HG03095 (cell line): ENCODE measurements at regions not wholly inside any gene's neighbourhood (a gene's known extent, or its start where the extent isn't known, plus 50 kb on each side); places are given as distances from the start of the nearest gene placed in this dataset.
"Not testable (repeated sequence)": the region's sequence is repeated elsewhere in the genome, so short reads cannot be mapped to it uniquely, and the experiment has no call there.

Experiments used
- ATAC-seq: cut with Tn5 transposase; IDR thresholded peaks from one replicate; pipeline ENCODE4 v1.9.1; 2021; ENCODE audit warnings: moderate library complexity; ENCODE audit not compliant: unreplicated experiment

DNA sequence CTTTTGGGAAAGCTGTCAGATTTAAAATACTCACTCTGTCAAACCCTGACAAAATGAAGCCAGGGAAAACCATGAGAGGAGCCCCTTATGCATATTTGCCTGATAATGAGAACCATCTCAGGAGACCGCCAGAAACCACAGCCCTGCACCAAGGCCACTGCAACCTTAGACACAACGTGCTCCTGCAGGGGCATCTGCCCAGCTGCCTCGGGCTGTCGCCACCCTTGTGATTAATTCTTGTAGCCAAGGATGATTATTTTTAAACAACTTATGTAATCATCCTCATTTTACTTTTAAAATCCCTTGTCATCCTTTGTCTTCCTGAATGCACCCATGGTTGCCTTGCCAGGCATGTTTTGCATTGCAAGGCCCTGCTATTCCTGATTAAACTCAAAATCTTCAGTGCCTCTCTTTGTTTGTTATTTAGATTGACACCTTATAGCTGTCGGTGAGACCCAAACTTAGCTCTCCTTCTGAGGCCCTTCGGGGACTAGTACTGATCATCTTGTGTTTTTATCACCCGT is 766.4 kb upstream of the TMEM132C start:
- no peak for ATAC-seq

GRCh38 chr12:127501916-127502315 is 765.1 kb upstream of the TMEM132C start:
- ATAC-seq: no peak

DNA sequence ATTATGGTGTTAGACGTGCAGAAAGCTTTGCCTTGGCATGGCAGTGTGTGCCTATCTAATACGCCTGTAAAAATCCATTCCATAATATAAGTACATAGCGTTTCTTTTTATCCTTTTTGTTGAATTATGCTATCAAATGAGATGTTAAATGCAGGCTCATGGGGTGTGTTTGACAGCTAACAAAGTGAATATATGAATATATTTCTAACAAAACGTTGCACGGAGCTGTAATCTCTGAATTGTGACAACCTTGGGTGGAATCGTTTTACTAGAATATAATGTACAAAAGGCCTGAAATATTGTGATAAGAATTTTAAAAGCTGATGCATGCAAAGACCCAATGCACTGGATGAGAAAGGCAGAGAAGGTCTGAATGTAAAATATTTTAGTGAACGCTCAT is 763.7 kb upstream of the TMEM132C start:
- ATAC-seq: no peak

GRCh38 chr12:127503996-127504395 is 763.0 kb upstream of the TMEM132C start:
- ATAC-seq: not testable (repeated sequence)

GRCh38 chr12:127504874-127505273 is 762.1 kb upstream of the TMEM132C start:
- ATAC-seq: no peak

DNA sequence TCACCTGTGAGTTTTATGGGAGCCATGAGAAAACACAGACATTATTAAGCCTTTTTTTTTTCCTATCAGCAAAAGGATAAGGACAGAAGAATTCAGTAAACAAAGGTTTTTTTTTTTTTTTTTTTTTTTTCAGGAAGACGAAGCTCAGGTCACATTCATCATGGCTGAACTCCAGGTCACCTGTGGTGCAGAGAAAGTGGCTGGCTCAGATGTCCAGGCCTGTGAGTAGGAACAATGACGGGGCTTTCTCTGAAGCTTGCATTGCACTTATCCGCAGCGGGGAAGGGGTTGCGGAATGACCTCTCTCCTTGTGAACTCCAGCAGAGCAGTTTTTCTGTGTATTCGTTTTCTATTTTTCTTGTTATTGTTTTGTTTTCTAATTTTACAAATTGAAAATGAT is 759.6 kb upstream of the TMEM132C start:
- ATAC-seq: no peak

- ATAC-seq: no peak
Measured at GRCh38 chr12:127509066-127509778, 757.7 kb upstream of the TMEM132C start.

DNA sequence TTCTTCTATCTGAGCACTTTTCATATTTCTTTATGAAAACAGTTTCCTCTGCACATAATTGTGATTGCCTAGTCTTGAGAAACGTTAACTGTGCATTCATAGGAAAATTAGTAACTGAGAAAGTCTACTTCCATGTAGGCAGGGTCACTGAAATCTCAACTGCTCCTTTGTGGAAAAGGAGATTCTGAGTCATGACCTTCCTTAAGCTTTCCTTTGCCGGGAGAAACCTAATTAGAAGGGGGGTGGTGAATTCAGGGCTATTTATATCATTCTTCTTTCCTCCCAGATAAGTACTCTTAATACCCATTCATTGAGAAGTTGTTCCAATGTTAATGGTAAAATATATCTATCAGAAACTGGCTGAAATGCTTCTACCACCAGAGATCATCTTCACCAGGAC is 751.0 kb upstream of the TMEM132C start:
- no peak for ATAC-seq

- ATAC-seq: no peak
Measured at GRCh38 chr12:127516467-127516866, 750.5 kb upstream of the TMEM132C start.

- ATAC-seq: no peak
Measured at GRCh38 chr12:127519779-127520178, 747.2 kb upstream of the TMEM132C start.

GRCh38 chr12:127526925-127527324 is 740.0 kb upstream of the TMEM132C start:
- ATAC-seq: no peak

DNA sequence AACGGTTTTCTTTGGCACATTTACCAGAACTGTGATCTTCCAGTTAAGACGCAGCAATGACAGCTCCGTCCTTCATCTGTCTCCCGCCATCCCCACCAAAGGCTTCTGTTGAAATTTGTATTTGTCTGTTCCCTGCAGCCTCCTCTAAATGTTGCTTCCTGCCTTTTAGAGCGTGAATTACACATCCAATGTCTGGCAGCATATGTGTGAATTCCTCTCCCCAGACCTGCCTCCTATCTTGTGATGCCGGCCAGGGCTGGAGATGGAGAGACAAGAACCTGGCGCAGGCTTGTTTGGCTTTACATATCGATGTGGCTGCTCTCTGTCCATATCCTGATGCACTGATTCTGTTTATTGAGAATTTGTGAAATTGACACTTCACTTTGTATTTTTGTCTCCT is 738.4 kb upstream of the TMEM132C start:
- no peak for ATAC-seq

- no peak for ATAC-seq
Measured at GRCh38 chr12:127531542-127531941, 735.4 kb upstream of the TMEM132C start.

GRCh38 chr12:127533353-127533752 is 733.6 kb upstream of the TMEM132C start:
- ATAC-seq: no peak

GRCh38 chr12:127536833-127537428 is 730.0 kb upstream of the TMEM132C start:
- no peak for ATAC-seq

- ATAC-seq: no peak
Measured at GRCh38 chr12:127538316-127538715, 728.7 kb upstream of the TMEM132C start.

DNA sequence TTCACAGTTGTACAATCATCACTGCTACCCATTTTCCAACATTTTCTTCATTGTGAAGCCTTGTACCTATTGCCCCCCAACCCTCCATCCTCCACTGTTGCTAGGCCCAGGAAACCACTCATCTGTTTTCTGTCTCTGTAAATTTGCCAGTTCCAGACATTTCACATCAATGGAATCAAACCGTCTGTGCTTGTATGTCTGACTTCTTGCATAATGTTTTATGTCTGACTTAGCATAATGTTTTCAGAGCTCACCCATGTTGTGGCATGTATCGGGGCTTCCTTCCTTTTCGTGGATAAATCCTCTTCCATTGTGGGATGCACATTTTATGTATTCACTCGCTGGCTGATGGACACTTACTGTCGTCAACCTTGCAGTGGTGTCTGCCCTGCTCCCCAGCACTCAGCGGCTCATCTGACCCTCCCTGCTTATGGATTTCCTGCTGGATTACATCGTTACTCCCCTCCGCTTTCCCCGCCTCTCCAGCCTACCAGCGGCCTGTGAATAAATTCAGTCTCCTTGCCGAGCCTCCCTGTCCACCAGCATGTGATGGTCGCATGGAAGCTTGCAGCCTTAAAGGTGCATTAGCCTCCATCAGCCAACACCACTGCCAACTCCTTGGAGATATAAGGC is 727.6 kb upstream of the TMEM132C start:
- no peak for ATAC-seq

DNA sequence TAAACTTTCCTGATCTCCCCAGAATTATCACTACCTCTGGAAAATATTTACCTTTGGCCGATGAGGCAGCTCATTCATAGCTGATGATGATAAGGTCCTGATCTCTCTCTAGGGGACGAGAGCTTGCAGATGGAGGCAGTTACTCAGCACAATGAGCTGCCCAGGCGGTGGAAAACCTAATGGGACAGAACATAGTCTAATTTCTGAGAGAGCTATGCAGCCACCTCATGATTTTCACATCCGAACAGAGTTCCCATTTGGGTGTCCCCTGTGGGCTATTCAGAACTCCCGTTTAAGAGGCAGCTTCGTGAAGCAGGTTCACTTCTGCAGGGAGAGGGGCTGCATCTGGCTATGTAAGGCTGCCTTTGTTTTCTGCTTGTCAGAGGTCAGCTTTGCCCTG is 724.6 kb upstream of the TMEM132C start:
- ATAC-seq: no peak

DNA sequence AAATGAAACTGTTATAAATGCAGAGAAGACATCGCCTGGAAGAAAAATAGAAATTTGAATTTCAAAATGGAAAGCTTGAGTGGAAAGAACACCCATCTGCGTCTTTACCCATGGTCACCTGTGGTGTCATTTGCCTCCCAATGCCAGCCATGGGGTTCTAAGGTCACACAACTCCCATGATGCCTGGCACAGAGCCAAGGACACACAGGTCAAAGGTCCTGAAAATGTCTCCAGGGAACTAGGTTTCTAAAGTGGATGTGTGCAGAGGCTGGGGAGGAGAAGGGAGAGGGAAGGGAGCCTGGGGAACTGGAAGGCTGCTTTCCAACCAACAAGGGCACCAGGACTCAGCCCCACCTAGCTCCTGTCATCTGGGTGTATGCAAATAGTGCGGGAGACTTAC is 724.0 kb upstream of the TMEM132C start:
- no peak for ATAC-seq

DNA sequence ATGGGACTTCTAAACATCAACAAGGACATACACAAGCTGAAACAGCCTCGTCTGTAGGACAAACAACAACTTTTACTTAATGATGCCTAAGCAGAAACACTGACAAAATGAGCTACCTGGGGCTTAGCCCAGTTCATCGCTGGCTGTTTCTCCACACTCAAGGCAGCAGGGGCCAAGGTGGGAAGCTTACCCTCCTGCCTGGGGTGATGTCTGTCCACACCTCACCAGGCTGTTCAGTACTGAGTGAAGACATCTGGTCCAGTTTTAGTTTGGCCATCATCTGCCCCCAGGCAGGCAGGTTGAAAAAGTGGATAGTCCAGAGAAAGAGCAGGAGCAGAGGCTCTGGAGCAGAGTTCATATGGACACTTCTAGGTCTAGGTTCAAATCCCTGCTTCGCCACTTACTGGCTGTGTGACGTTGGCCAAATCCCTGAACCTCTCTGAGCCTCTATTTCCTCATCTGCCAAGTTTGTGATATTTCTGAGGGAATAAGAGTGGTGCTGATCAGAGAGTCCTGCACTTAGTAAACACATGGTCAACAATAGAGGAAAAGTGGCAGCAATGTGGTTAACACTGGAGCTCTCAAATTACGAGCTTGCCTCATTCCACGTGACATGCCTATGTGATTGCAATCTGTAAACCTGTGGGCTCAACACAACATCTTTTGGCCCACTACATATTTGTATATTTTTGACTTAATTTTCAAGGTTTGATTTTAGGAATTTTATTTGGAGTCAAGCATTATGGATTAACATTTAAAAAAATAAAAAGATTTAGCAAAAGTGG is 720.1 kb upstream of the TMEM132C start:
- ATAC-seq: no peak

- ATAC-seq: no peak
Measured at GRCh38 chr12:127548123-127548553, 718.8 kb upstream of the TMEM132C start.
